ENCODE measurements at regions not wholly inside any gene's neighbourhood (a gene's known extent, or its start where the extent isn't known, plus 50 kb on each side); places are given as distances from the start of the nearest gene placed in this dataset.
A peak's percentile ranks its signal among the peaks of the same experiment; 100 is the strongest.

DNA sequence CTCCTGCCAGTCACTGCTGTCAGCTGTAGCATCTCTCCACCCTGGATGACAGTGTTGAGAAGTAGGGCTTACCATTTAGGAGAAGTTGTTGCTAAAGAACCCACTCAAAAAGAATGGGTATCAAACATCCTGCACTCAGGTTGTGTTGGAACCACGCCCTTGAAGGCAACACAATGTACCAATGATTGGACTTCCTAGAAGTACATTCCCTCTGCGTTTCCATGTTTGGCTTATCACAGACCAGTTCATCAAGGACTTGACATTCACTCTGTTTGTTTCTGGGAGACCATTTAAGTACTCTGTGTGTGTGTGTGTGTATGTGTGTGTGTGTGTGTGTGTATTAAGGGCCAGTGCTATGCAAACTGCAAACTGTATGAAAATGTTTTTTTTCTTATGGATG is 200.6 kb upstream of the GATB start:
- DNase-seq = no peak

DNA sequence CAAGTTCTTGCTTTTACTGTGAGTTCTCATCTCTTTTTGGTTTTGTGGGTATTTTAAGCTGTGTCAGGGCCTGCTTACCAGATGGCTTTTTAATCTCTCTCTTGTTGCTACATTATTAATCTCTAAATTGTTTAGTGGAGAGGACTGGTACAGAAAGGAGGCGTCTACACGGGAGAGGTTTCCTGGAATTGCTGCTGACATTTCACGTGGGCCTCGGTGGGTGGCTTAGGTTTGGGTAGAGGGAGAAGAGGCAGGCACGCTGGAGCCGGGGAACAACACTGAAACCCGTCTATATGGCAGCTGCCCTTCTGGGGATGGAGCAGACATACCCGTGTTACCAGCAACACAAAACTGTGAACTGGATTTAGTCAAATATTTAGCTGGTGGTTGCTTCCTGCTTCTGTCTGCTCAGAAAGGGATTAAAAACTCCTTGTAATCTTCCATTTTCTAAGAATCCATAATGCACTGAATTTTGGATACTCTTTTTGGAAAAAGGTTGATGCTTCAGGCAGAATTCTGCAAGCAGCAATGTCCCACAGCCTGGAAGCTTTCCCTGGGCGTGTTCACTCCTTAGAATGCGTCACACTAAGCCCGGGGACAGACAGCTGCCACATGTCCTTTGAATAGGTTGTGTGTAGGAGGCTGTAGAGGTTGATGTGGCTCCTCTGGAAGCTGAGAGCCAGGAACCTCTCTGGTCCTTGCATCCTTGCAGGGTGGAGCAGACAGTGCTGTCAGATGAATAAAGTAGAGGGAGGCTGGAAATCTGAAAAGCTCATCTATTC is 199.8 kb upstream of the GATB start:
- DNase-seq = no peak

DNA sequence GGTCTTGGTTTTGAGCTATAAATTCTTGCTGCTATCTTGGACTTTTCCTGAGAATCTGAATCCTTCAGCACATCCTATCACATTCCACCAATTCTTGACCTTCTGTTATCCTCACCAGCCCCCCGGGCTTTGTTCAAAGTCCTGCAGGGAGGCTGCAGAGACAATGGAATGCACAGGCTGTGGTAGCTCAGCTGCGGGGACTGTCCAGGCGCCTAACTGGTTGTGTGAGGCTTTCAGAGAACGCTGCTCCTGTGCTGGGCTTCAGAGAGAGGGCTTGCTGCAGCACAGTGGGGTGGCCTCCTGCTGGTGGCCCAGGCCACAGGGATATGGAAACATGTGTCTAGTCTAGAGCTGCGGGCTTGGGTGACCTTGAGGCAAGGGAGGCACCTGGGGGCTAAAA is 196.3 kb upstream of the GATB start:
- no peak for DNase-seq

- DNase-seq = no peak
Measured at GRCh38 chr4:151955721-151956380, 195.0 kb upstream of the GATB start.

GRCh38 chr4:151953795-151954372 is 193.1 kb upstream of the GATB start:
- DNase-seq = no peak

GRCh38 chr4:151953312-151953711 is 192.5 kb upstream of the GATB start:
- DNase-seq = no peak

DNA sequence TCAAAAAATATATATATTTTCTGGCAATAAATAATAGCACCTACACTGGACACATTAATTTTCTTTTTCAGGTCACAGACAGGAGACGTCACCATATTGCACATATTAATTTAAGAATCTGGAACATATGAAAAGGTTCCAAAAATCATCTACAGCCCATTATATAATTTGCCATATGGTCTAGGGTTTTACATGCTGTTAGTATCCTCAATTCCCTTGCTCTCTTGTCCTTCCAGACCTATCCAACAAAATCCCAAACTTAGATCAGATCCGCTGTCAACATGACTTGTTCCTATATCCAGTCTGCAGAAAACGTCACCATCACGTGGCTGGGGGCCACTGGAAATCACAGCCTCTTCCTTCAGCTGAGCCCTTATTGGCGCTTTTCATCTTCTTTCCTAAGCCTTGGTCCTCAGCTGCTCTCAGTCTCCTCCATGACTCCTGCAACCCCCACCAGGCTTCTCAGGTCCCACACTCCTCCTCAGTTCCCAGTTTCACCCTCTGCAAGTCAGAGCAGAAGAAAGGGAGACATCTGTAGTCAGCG is 192.0 kb upstream of the GATB start:
- no peak for DNase-seq

DNA sequence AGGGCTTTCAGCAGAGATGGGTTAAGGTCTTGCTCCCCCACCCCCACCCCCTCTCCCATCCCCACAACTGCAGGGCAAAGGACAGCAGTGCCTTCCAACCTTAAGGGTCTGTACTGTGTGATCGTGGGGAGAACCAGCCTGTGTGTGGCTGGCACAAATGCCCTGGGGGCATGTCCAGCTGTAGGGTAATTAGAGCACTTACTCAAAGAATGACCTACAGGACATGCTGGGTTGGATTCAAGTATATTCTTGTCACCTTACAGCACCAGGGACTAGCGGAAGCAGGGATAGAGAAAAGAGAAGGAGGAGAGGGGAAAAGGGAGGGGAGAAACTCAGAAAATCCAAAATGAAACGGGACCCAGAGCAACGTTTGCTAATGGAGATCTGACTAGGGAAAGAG is 191.3 kb upstream of the GATB start:
- DNase-seq = no peak

GRCh38 chr4:151951671-151952050 is 190.9 kb upstream of the GATB start:
- DNase-seq = no peak

- no peak for DNase-seq
Measured at GRCh38 chr4:151950993-151951670, 190.3 kb upstream of the GATB start.

- no peak for DNase-seq
Measured at GRCh38 chr4:151948351-151949016, 187.7 kb upstream of the GATB start.

- DNase-seq = no peak
Measured at GRCh38 chr4:151946718-151947117, 185.9 kb upstream of the GATB start.

- no peak for DNase-seq
Measured at GRCh38 chr4:151942971-151943370, 182.2 kb upstream of the GATB start.

- no peak for DNase-seq
Measured at GRCh38 chr4:151940926-151941617, 180.3 kb upstream of the GATB start.

GRCh38 chr4:151940291-151940690 is 179.5 kb upstream of the GATB start:
- peak; percentile 48 for DNase-seq

DNA sequence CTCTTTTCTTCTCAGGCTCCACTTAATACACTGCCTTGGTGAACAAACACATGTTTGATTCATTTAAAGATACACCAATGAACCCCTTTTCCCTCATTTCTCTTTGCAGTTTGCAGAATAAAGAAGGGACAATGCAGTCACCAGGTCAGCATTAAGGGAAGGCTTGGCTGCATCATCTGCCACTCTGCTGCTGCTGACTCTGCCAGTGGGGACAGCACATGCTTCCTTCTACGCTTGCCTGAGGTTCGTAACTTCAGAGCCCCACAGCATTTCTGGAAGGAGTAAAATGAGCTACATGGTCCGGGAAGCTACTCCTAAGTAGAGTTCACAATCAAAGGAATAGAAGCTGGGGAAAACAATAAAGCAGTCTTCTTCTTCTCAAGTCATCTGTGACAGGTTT is 178.9 kb upstream of the GATB start:
- no peak for DNase-seq

DNA sequence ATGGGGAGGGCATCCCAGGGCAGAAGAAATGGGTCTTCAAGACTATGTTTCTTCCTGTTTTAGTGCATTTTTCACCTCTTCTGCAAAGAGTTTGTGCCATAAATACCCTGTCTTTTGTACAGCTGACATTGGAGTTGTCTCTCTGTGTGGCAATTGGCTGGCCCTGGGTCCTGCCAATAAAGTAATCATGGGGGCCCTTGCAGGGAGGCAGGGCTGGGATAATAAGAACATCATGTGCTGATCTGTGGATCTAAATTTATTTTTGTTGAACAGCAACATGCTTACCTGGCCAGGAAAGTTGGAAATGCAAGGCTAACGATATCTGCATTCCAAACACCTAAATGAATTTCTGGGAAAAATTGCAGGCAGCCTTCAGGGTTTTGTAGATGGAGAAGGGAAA is 174.6 kb upstream of the GATB start:
- no peak for DNase-seq

DNA sequence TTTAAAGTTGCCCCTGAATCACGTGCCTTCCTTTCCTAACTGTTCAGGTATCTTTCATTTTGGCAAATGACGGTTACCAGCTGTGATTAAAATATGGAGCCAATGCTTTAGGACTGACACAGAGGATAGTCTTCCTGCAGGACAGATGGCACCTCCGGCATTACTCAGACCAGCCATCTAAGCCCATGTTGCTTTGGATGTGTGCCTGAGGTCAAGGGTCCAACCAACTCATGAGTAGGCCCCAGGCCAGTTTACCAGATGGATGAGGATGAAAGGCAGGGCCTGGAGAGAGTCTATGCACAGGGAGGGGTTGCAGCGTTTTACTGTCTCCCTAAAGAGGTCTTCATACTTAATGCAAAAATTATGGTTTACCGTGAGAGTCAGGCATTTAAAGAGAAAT is 174.0 kb upstream of the GATB start:
- DNase-seq = no peak

GRCh38 chr4:151933122-151933827 is 172.5 kb upstream of the GATB start:
- no peak for DNase-seq

DNA sequence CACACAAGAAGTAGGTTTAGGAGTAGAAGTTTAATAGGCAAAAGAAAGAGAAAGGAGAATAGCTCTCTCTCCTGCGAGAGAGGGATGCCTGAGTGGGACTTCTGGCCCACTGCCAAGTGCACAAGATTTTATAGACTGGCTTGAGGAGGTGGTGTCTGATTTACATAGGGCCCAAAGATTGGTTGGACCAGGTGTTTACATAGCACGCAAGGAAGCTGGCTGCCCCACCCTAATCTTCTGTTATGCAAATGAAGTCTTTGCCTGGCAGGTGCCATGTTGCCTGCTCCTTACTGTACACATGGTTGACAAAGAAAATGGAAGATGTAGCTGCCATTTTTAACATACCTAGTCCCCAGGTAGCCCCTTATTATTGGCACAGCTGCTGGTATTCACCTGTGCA is 170.8 kb upstream of the GATB start:
- DNase-seq = no peak

DNA sequence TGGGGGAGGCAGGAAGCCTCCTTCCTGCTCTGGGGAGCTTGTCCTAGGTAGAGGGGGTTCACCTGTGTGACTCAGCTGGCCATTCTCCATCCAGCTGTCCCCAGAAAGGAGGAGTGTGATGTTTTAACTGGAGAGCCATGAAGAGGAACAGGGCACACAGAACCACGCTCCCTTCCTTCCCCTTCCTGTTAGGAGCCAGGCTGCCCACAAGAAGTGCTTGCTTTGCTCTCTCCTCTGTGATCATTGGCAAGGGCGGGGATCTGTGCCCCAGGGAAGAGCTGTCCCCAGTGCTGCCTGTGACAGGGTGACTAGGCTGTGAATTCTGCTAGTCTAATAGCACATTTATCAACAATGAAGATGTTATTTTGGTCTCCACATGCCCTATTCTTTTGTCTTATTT is 169.6 kb upstream of the GATB start:
- DNase-seq = no peak

DNA sequence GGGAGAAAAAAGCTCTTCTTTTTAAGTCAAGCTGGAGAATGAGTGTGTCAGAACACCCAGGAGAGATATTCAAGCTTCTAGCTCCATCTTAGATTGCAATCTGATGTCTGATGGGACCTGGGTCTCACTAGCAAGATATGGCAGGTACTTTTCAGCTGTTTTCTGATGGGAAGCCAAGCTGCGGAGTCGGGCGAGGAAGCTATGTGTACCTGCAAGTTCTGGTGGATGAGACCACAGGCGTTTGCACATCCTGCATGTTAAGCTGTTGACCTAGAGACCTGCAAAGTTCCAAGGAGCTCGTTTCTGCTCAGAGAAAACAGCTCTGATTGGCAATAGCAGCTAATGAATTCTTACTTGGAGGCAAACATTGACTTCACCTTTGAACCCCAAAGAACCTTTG is 167.3 kb upstream of the GATB start:
- no peak for DNase-seq
